ENCODE measurements at regions not wholly inside any gene's neighbourhood (a gene's known extent, or its start where the extent isn't known, plus 50 kb on each side); places are given as distances from the start of the nearest gene placed in this dataset.
"Not testable (repeated sequence)": the region's sequence is repeated elsewhere in the genome, so short reads cannot be mapped to it uniquely, and the experiment has no call there.

GRCh38 chr11:44388828-44389657 lies 79.1 kb upstream of the ALX4 start:
- no peak for DNase-seq

- no peak for DNase-seq
These were observed 80.1 kb upstream of the ALX4 start for GRCh38 chr11:44389963-44390605.

GRCh38 chr11:44391004-44391403 lies 81.1 kb upstream of the ALX4 start:
- not testable (repeated sequence) for DNase-seq

- not testable (repeated sequence) for DNase-seq
These were observed 86.8 kb upstream of the ALX4 start for GRCh38 chr11:44396746-44397145.

- no peak for DNase-seq
These were observed 87.7 kb upstream of the ALX4 start for GRCh38 chr11:44397586-44398178.

GRCh38 chr11:44398266-44399030 lies 88.5 kb upstream of the ALX4 start:
- DNase-seq: no peak

- no peak for DNase-seq
These were observed 90.0 kb upstream of the ALX4 start for GRCh38 chr11:44399968-44400367.

- no peak for DNase-seq
These were observed 90.5 kb upstream of the ALX4 start for GRCh38 chr11:44400431-44400830.

- no peak for DNase-seq
These were observed 92.6 kb upstream of the ALX4 start for GRCh38 chr11:44402466-44403075.

- no peak for DNase-seq
These were observed 93.2 kb upstream of the ALX4 start for GRCh38 chr11:44403176-44403575.

GRCh38 chr11:44403587-44404273 lies 93.8 kb upstream of the ALX4 start:
- DNase-seq: no peak

GRCh38 chr11:44404301-44404700 lies 94.4 kb upstream of the ALX4 start:
- DNase-seq: no peak

GRCh38 chr11:44404736-44405395 lies 94.9 kb upstream of the ALX4 start:
- DNase-seq: no peak

GRCh38 chr11:44407211-44407996 lies 97.5 kb upstream of the ALX4 start:
- no peak for DNase-seq

GRCh38 chr11:44408141-44408540 lies 98.2 kb upstream of the ALX4 start:
- no peak for DNase-seq

GRCh38 chr11:44408711-44409470 lies 99.0 kb upstream of the ALX4 start:
- DNase-seq: no peak

GRCh38 chr11:44409558-44410236 lies 99.8 kb upstream of the ALX4 start:
- DNase-seq: no peak

- DNase-seq: no peak
These were observed 106.8 kb upstream of the ALX4 start for GRCh38 chr11:44416776-44417175.

GRCh38 chr11:44417731-44418455 lies 108.0 kb upstream of the ALX4 start:
- no peak for DNase-seq

Measured in amniotic stem cell (primary cell).